MCF 10A (cell line): ENCODE measurements at regions not wholly inside any gene's neighbourhood (a gene's known extent, or its start where the extent isn't known, plus 50 kb on each side); places are given as distances from the start of the nearest gene placed in this dataset.
"Not testable (repeated sequence)": the region's sequence is repeated elsewhere in the genome, so short reads cannot be mapped to it uniquely, and the experiment has no call there.

Experiments
- BruUV-seq: library from RNA; stranded (reverse); fragments of 400-500 nt; replicated peaks from 2 replicates; lab custom pipeline; 2021; lab: Mats Ljungman, UMichigan
- CTCF ChIA-PET: fragments of 300-600 bp; sonication (Branson Sonifier 250); formaldehyde crosslinking; extraction: SDS; loops from one replicate; lab custom pipeline; 2021; ENCODE audit warnings: antibody characterized with exemption, inconsistent platforms; lab: Yijun Ruan, JAX
- POLR2A ChIA-PET: fragments of 300-600, 350-650 bp; sonication (Branson Sonifier 250); formaldehyde crosslinking; extraction: SDS; loops from one replicate; lab custom pipeline; 2020; ENCODE audit warnings: antibody characterized with exemption, inconsistent platforms; lab: Yijun Ruan, JAX
- DNase-seq: peaks from one replicate; pipeline ENCODE4 v3.0.0-alpha.2; 2018; ENCODE audit not compliant: unreplicated experiment
- H3K27ac Mint-ChIP-seq: one replicate; pipeline ENCODE4 v1.8.0; 2022; ENCODE audit warnings: mild to moderate bottlenecking, low read depth, mixed read lengths; ENCODE audit not compliant: unreplicated experiment
- H3K27me3 Mint-ChIP-seq: one replicate; pipeline ENCODE4 v1.8.0; 2022; ENCODE audit warnings: mixed read lengths; ENCODE audit not compliant: insufficient read depth, unreplicated experiment
- H3K36me3 Mint-ChIP-seq: one replicate; pipeline ENCODE4 v1.8.0; 2022; ENCODE audit warnings: mild to moderate bottlenecking, moderate library complexity, mixed read lengths; ENCODE audit not compliant: insufficient read depth, unreplicated experiment
- H3K4me1 Mint-ChIP-seq: one replicate; pipeline ENCODE4 v1.8.0; 2022; ENCODE audit warnings: mixed read lengths; ENCODE audit not compliant: insufficient read depth, unreplicated experiment
- H3K4me3 Mint-ChIP-seq: one replicate; pipeline ENCODE4 v1.8.0; 2022; ENCODE audit warnings: mild to moderate bottlenecking, moderate library complexity, mixed read lengths; ENCODE audit not compliant: unreplicated experiment
- H3K9me3 Mint-ChIP-seq: one replicate; pipeline ENCODE4 v1.8.0; 2022; ENCODE audit warnings: mixed read lengths; ENCODE audit not compliant: unreplicated experiment
- intact Hi-C: fragments of 100-400 bp; cut with micrococcal nuclease; formaldehyde crosslinking; loops from 2 replicates; pipeline ENCODE4 v1.14.1; 2022
- TF ChIP-seq, protein P1 (sequence below): fragments of 200-600 bp; IDR thresholded peaks from one replicate; pipeline ENCODE4 v1.8.0; 2022; ENCODE audit warnings: antibody characterized with exemption, mild to moderate bottlenecking; ENCODE audit not compliant: unreplicated experiment

- Mint-ChIP-seq H3K4me1 (peaks cover 17% of the 10 kb centered on the region), H3K27me3 (no peaks in the 10 kb centered on the region), H3K9me3 (no peaks in the 10 kb centered on the region), H3K36me3 (no peaks in the 10 kb centered on the region), H3K27ac (no peak overlapping the region), H3K4me3 (no peak overlapping the region)
- TF ChIP-seq, protein P1, sequence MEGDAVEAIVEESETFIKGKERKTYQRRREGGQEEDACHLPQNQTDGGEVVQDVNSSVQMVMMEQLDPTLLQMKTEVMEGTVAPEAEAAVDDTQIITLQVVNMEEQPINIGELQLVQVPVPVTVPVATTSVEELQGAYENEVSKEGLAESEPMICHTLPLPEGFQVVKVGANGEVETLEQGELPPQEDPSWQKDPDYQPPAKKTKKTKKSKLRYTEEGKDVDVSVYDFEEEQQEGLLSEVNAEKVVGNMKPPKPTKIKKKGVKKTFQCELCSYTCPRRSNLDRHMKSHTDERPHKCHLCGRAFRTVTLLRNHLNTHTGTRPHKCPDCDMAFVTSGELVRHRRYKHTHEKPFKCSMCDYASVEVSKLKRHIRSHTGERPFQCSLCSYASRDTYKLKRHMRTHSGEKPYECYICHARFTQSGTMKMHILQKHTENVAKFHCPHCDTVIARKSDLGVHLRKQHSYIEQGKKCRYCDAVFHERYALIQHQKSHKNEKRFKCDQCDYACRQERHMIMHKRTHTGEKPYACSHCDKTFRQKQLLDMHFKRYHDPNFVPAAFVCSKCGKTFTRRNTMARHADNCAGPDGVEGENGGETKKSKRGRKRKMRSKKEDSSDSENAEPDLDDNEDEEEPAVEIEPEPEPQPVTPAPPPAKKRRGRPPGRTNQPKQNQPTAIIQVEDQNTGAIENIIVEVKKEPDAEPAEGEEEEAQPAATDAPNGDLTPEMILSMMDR, result no peak
- ChIA-PET CTCF (interaction anchor here (0.5 to 1.0 kb wide), 3 partner anchors 19 to 83 kb away, joined by 3 to 4 read pairs (median 4); no protein-coding TSS in a partner anchor), POLR2A (interaction anchor here (0.7 to 3.2 kb wide), 10 partner anchors 9 to 1363 kb away, joined by 3 to 24 read pairs (median 4); partner anchors contain the start of gene ARRDC3)
- BruUV-seq, result no TSS peak
- no peak for DNase-seq
- intact Hi-C loops, result no loop called here
Observed at GRCh38 chr5:91302305-91302704, 80.8 kb downstream of the ARRDC3 start.

GRCh38 chr5:91301106-91301846 lies 81.8 kb downstream of the ARRDC3 start:
- peak; percentile 74 for DNase-seq
- no TSS peak for BruUV-seq
- H3K9me3 Mint-ChIP-seq, result no peaks in the 10 kb centered on the region
- H3K4me1 Mint-ChIP-seq, result peaks cover 14% of the 10 kb centered on the region
- no peaks in the 10 kb centered on the region for H3K36me3 Mint-ChIP-seq
- TF ChIP-seq, protein P1, result no peak
- intact Hi-C loops, result no loop called here
- POLR2A ChIA-PET, result interaction anchor here (0.6 to 3.2 kb wide), 12 partner anchors 10 to 1362 kb away, joined by 3 to 24 read pairs (median 3); partner anchors contain the start of gene ARRDC3
- CTCF ChIA-PET, result interaction anchor here (0.6 to 1.1 kb wide), 6 partner anchors 18 to 432 kb away, joined by 3 to 5 read pairs (median 4); no protein-coding TSS in a partner anchor
- H3K4me3 Mint-ChIP-seq, result no peak overlapping the region
- H3K27me3 Mint-ChIP-seq, result no peaks in the 10 kb centered on the region
- H3K27ac Mint-ChIP-seq, result peak overlapping the region; percentile 23

GRCh38 chr5:91297994-91298393 lies 85.1 kb downstream of the ARRDC3 start:
- H3K9me3 Mint-ChIP-seq, result no peaks in the 10 kb centered on the region
- intact Hi-C loops, result loop anchor here (2.0 kb wide), 1 partner anchor 13 kb away; no protein-coding TSS in a partner anchor
- ChIA-PET POLR2A (interaction anchor here (2.3 to 6.8 kb wide), 4 partner anchors 9 to 82 kb away, joined by 13 to 75 read pairs (median 24); no protein-coding TSS in a partner anchor), CTCF (interaction anchor here (1.7 kb wide), 1 partner anchor 9 kb away, joined by 4 read pairs; no protein-coding TSS in a partner anchor)
- no peaks in the 10 kb centered on the region for H3K27me3 Mint-ChIP-seq
- H3K36me3 Mint-ChIP-seq, result no peaks in the 10 kb centered on the region
- H3K4me1 Mint-ChIP-seq, result peaks cover 14% of the 10 kb centered on the region
- TF ChIP-seq, protein P1, result no peak
- no peak overlapping the region for H3K4me3 Mint-ChIP-seq
- DNase-seq, result no peak
- BruUV-seq, result no TSS peak
- H3K27ac Mint-ChIP-seq, result no peak overlapping the region

- Mint-ChIP-seq H3K36me3 (no peaks in the 10 kb centered on the region), H3K27ac (peak overlapping the region; percentile 89), H3K27me3 (no peaks in the 10 kb centered on the region), H3K4me1 (peaks cover 14% of the 10 kb centered on the region), H3K9me3 (no peaks in the 10 kb centered on the region), H3K4me3 (peak overlapping the region; percentile 49)
- TF ChIP-seq, protein P1, result no peak
- peak; percentile 93 for DNase-seq
- no TSS peak for BruUV-seq
- CTCF ChIA-PET, result interaction anchor here (0.7 to 1.7 kb wide), 7 partner anchors 10 to 88 kb away, joined by 3 to 5 read pairs (median 4); no protein-coding TSS in a partner anchor
- POLR2A ChIA-PET, result interaction anchor here (0.6 to 6.8 kb wide), 19 partner anchors 9 to 197 kb away, joined by 3 to 75 read pairs (median 5); partner anchors contain the start of gene ARRDC3
- intact Hi-C loops, result loop anchor here (1.0 to 2.0 kb wide), 2 partner anchors 14 to 16 kb away; no protein-coding TSS in a partner anchor
Observed at GRCh38 chr5:91296674-91297143, 86.4 kb downstream of the ARRDC3 start.

GRCh38 chr5:91296102-91296501 lies 87.0 kb downstream of the ARRDC3 start:
- not testable (repeated sequence) for H3K9me3 Mint-ChIP-seq, BruUV-seq, H3K36me3 Mint-ChIP-seq, H3K27me3 Mint-ChIP-seq
- DNase-seq, result peak; percentile 42
- peak overlapping the region; percentile 89 for H3K27ac Mint-ChIP-seq
- intact Hi-C loops, result loop anchor here (1.0 to 2.0 kb wide), 2 partner anchors 15 to 16 kb away; no protein-coding TSS in a partner anchor
- peaks cover 14% of the 10 kb centered on the region for H3K4me1 Mint-ChIP-seq
- ChIA-PET POLR2A (interaction anchor here (0.6 to 6.8 kb wide), 20 partner anchors 9 to 384 kb away, joined by 3 to 75 read pairs (median 4); partner anchors contain the start of gene ARRDC3), CTCF (interaction anchor here (0.6 to 1.7 kb wide), 8 partner anchors 10 to 147 kb away, joined by 3 to 8 read pairs (median 4); no protein-coding TSS in a partner anchor)
- peak overlapping the region; percentile 49 for H3K4me3 Mint-ChIP-seq
